ENCODE measurements at regions not wholly inside any gene's neighbourhood (a gene's known extent, or its start where the extent isn't known, plus 50 kb on each side); places are given as distances from the start of the nearest gene placed in this dataset.
"Not testable (repeated sequence)": the region's sequence is repeated elsewhere in the genome, so short reads cannot be mapped to it uniquely, and the experiment has no call there.

DNA sequence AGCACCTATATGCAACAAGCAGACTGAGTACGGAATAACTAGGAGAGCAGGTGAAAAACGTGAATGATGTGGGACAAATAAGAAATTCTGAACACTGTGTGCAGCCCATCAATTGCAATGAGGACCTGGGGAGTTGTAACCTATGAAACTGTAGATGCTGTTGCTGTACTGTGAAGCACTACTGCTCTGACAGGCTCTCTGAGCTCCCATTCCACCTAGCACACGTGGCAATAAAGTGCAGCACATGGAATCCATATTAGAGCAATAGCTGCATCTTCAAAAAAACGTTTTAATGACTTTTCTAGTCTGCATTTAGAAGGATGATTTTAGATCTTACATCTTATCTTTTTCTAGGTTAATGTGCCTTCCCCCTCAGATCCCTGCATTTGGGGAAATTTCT lies 748.7 kb upstream of the GOLIM4 start:
- DNase-seq (ENCODE audit: low read depth), result no peak

DNA sequence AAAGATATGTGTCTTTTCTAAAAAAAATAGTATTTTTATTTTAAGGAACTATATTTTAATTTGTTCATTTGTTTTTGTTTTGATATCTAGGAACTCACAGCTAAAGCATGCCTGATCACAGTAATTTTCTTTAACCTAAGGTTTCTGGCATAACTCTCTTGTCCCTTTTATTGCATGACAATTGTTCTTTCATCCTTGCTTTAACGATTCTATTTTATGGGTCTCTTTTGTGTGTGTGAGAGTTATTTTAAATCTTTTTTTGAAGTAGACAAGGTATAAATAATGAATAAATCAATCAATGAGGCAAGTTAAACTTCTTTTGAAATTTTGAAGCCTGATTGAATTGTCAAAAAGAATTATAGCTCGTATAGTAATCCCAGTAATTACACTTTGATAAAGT lies 747.8 kb upstream of the GOLIM4 start:
- DNase-seq (ENCODE audit: low read depth), result no peak

DNA sequence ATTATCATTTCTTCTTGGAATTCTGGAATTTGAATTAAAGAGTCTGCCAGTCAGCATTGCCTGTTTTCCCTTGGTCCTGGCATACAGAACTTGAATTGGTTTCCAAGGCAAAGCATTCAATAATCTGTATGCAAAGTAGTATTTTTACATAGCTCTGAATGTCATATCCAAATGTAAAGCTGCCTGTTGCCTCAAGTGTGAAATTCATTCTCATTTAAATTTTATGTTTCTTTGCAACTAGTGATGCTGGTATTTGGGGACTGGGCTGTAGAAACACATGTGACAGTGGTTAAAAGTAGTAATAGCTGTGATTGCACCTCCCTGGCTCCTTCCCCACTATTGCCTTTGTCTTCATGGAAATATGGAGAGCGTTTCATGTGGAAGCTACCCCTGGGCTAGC lies 743.9 kb upstream of the GOLIM4 start:
- DNase-seq (ENCODE audit: low read depth), result no peak

GRCh38 chr3:168834558-168834957 lies 738.8 kb upstream of the GOLIM4 start:
- no peak for DNase-seq (ENCODE audit: low read depth)

DNA sequence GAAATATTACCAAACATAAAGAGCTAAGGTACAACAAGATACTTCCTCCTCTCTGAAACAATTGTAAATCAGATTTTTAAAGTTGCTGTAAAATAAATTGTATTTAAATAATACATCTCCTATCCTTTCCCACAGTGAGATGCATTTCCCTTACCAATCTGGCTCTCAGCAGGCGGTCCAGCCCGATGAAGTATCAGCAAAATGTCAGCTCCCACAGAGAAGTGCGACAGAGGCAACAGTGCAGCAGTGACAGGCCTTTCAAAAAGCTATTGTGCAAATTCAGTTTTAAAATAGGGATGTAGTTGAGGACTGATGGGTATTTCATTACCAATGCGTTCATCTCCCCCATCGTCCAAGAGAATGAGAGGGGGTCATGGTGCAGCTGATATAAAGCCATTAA lies 733.2 kb upstream of the GOLIM4 start:
- no peak for DNase-seq (ENCODE audit: low read depth)

GRCh38 chr3:168828536-168828935 lies 732.8 kb upstream of the GOLIM4 start:
- DNase-seq (ENCODE audit: low read depth), result no peak

DNA sequence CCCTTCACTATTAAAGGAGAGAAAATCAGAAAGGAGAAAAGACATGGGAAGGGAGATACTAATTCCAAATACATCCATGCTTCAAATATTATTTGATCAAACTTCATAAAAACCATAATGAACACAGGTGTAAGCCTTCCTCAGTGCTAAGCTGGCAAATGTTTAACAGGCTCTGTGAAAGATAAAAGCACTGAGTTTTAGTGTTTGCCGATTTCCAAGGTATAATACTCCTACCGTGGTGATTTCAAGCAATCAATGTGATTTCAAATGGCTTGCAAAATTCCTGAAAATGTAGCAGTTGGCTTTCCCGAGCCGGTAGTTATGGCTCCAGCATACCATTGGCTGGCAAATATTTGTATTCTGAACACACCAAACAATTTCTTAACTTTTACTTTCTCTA lies 732.3 kb upstream of the GOLIM4 start:
- no peak for DNase-seq (ENCODE audit: low read depth)

- DNase-seq (ENCODE audit: low read depth), result no peak
Measured at GRCh38 chr3:168824107-168824506, 728.4 kb upstream of the GOLIM4 start.

DNA sequence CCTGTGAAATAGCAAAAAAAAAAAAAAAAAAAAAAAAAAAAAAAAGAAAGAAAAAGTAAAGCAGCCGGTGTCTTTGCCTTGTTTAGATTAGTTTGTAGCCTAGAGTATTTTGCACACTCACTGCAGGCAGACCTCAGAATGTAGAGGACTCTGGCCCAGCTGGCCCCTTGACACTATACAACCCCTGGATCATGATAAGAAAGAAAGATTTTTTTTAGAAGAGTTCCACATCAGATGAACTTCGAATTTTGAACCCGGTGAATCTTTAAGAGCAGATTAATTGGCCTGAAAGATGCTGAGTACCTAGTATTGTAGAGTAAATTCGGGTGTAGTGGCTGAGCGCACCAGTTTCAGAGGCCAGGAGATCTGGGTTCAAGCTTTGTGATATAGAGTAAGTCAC lies 727.7 kb upstream of the GOLIM4 start:
- DNase-seq (ENCODE audit: low read depth), result no peak

DNA sequence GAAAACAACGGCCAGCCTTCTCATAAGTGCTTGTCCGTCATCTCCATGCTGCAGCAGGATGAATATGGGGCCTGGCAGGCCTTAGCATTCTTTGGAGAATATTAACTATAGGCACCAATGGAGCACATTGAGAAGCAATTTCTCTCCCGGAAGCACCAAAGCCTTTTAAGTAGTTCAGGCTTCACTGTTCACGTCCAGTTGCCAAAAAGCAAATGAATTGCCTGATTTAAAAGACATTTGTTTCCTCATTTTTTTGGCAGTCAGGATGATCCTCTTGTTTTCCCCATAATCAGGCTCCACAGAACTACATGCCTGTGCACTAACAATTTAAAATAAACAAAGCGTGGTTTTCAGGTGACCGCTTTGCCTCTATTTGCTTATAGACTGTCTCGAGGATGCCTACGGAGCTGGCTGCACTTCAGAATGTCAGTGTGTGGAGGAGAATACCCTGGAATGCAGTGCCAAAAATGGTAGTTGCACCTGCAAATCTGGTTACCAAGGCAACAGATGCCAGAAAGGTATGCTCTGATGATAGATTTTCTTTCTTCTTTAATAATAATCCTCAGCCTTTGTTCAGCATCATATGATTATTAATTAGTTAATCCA lies 725.2 kb upstream of the GOLIM4 start:
- no peak for DNase-seq (ENCODE audit: low read depth)

DNA sequence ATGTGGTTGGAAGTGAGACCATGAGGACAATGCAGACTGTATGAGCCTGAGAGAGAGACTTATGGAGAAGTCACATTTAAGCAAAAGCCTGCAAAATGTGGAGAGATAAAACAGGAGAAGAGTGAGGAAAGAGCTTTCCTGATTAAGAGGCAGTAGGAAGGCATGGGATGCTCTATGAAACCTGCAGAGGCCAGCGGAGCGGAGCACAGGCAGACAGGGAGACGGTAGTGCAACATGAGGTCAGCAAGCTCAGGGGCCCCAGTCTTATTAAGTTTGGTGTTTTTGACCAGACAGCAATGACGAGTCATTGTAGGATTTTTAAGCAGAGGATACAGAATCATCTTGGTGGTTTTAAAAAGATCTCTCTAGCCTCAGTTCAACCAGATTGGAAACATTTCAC lies 721.5 kb upstream of the GOLIM4 start:
- DNase-seq (ENCODE audit: low read depth), result no peak

- DNase-seq (ENCODE audit: low read depth), result no peak
Measured at GRCh38 chr3:168815946-168816345, 720.2 kb upstream of the GOLIM4 start.

DNA sequence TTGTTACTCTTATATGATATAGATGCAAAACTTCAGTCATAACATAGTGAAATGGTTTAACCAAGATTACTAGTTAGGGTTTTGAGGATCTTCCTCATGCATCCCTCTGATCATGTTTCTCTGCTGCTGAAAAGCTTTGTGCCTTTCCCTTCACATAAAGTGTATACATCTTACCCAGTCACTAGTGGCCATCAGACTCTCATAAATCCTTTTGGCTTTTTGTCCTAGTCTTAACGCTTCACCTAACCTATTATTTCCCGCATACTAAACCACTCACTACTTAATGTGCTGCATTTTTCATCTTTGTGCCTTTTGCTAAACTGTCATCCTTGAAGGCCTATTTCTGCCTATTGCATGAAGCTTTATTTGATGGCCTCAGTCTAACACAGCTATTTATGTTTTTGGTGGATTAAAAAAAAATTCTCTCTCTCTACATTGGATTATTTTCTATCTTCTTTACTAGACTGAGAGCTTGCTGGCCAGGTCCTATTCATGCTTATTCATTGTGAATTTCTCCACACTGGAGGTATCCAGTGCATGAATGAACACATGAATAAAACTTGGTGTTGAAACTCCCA lies 717.6 kb upstream of the GOLIM4 start:
- DNase-seq (ENCODE audit: low read depth), result no peak

DNA sequence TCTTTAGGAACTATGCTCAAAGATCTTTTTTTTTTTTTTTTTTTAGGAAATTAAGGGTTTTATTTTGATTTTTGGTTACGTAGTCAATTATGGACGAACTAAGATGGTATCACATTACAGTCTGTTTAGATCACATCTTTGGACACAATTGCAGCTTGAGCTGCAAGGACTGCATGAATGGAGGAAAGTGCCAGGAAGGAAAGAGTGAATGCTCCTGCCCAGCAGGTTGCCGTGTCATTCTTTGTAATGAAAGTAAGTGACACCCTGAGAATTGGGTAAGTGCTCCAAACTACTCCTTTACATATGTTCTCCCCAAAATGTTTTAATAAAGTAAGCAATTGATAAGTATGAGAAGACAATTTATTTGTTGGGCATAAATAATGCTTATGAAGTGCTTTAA lies 716.5 kb upstream of the GOLIM4 start:
- no peak for DNase-seq (ENCODE audit: low read depth)

DNA sequence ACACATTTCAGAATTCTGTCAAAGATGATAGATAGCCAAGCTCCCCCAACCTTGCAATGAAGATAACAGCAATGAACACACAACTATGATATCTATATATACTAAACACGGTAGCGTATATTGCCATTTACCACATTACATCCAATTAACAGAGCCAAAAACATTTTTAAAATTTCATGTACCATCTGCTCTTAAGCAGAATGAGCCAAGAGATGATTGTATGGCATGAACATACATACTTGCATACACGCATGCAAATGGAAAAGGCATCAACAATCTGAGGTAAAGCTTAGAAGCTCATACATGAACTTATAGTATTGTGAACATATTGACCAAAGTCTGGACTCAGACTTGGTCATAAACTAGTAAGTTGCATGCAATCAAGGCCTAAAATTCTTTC lies 712.9 kb upstream of the GOLIM4 start:
- no peak for DNase-seq (ENCODE audit: low read depth)

- no peak for DNase-seq (ENCODE audit: low read depth)
Measured at GRCh38 chr3:168807448-168807847, 711.7 kb upstream of the GOLIM4 start.

DNA sequence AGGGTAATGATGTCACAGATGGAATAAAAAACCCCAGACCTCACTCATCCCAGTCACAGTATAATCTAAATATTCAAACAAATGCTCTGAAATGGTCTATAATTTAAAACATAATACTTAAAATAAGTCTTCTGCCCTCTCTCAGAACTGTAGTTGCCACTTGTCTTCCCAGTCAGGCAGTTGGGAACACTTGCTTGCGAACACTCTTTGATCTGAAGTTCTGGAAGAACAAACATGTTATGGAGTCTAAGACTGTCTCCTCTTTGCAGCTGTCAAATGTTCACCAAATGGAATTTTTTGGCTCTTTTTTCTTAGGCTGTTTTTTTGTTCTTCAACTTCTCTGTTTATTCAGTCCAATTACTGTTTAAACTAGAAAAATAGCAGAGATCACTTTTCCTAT lies 711.1 kb upstream of the GOLIM4 start:
- DNase-seq (ENCODE audit: low read depth), result no peak

GRCh38 chr3:168803536-168803935 lies 707.8 kb upstream of the GOLIM4 start:
- DNase-seq (ENCODE audit: low read depth), result no peak

DNA sequence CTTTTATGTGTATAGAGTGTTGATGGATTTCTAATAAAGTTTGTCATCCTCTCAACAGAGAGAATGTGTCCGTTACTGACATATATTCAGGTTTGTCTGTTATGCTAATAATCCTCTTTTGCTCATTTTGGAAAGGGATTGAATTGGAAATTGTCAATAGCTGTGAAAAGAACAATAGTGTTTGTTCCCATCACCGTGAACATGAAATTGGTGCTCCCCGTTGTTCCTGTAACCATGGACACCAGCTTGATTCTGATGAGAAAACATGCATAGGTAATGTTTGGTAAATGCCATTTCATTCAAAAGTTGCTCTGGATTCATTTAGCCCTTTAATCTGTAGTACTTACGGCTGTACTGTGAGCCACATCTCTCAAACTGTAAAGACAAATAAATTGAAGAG lies 707.0 kb upstream of the GOLIM4 start:
- no peak for DNase-seq (ENCODE audit: low read depth)

DNA sequence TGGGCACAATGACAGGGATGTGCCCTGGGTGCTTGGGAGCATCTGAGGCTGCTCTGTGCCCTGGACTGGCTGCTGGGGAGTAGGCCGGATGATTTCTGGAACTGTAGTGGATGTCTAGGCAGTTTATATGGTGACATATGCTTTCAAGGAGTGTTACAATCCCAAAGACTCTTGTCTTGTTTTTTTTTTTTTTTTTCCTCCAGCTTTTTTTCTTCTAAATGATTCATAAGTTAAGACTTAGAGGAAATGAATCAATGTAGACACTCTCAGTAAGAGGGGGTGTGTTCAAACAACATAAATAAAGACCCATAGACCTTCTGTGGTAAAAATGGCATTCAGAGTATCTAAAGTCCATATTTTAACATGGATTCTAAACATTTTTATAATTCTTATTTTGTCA lies 706.1 kb upstream of the GOLIM4 start:
- no peak for DNase-seq (ENCODE audit: low read depth)

DNA sequence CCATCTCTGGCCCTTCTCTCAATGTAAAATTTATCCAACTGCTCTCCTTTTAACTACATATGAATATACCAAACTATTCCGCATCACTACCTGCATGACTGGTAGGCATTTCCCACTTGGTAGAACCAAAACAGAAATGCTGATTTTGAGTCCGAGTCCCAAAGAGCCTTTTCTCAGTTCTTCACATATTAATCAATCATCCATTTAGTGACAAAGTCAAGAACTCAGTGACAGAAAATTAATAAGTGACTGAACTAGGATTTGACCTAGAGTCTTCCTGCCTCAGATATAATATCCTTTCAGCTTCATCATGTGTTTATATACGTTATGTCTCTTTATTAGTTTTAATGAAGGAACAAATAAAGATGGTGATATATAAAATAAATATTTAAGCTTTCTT lies 700.6 kb upstream of the GOLIM4 start:
- no peak for DNase-seq (ENCODE audit: low read depth)

GRCh38 chr3:168794427-168794826 lies 698.7 kb upstream of the GOLIM4 start:
- no peak for DNase-seq (ENCODE audit: low read depth)

GRCh38 chr3:168782193-168782592 lies 686.5 kb upstream of the GOLIM4 start:
- no peak for DNase-seq (ENCODE audit: low read depth)

DNA sequence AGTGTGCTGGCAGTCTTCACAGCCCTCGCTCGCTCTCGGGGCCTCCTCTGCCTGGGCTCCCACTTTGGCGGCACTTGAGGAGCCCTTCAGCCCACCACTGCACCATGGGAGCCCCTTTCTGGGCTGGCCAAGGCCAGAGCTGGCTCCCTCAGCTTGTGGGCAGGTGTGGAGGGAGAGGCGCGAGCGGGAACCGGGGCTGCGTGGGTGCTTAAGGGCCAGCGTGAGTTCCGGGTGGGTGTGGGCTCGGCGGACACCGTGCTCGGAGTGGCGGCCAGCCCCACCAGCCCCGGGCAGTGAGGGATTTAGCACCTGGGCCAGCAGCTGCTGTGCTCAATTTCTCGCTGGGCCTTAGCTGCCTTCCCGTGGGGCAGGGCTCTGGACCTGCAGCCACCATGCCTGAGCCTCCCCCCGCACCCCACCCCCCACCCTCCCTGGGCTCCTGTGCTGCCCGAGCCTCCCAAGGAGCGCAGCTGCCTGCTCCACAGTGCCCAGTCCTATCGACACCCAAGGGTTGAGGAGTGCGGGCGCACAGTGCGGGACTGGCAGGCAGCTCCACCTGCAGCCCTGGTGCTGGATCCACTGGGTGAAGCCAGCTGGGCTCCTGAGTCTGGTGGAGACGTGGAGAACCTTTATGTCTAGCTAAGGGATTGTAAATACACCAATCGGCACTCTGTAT lies 684.4 kb upstream of the GOLIM4 start:
- not testable (repeated sequence) for DNase-seq (ENCODE audit: low read depth)
